ENCODE measurements at regions not wholly inside any gene's neighbourhood (a gene's known extent, or its start where the extent isn't known, plus 50 kb on each side); places are given as distances from the start of the nearest gene placed in this dataset.
A peak's percentile ranks its signal among the peaks of the same experiment; 100 is the strongest.

DNA sequence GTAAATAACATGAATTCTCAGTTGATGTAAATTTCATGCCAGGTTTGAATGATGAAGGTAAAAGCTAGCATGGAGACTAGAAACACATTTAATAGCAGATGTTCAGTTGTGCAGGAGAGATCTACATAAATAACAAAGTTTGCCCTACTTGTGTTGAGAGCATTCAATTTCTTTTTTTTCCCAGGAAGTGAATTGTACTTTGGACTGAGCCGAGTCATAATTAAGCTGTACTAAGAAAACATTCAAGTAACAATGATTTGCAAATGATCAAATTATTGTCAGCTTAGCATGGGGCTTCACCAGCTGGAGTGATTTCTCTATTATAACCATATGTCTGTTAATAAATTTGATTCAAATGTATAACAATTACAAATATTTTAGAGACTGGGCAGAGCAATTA, 893.5 kb upstream of the MAP3K7 start:
- TF ChIP-seq, protein P1, sequence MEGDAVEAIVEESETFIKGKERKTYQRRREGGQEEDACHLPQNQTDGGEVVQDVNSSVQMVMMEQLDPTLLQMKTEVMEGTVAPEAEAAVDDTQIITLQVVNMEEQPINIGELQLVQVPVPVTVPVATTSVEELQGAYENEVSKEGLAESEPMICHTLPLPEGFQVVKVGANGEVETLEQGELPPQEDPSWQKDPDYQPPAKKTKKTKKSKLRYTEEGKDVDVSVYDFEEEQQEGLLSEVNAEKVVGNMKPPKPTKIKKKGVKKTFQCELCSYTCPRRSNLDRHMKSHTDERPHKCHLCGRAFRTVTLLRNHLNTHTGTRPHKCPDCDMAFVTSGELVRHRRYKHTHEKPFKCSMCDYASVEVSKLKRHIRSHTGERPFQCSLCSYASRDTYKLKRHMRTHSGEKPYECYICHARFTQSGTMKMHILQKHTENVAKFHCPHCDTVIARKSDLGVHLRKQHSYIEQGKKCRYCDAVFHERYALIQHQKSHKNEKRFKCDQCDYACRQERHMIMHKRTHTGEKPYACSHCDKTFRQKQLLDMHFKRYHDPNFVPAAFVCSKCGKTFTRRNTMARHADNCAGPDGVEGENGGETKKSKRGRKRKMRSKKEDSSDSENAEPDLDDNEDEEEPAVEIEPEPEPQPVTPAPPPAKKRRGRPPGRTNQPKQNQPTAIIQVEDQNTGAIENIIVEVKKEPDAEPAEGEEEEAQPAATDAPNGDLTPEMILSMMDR (IDR thresholded peaks at IDR 0.05): no peak
- Histone ChIP-seq H3K9me3 (no peaks in the 10 kb centered on the region), H3K4me3 (no peak overlapping the region), H3K4me1 (peaks cover 0 to 8% (median 3%) of the 10 kb centered on the region in 4 donors), H3K27ac (no peak overlapping the region), H3K36me3 (no peaks in the 10 kb centered on the region), H3K27me3 (no peaks in the 10 kb centered on the region)
- intact Hi-C loops (cut with DNase I; ENCODE audit: low total_unique reads): no loop called here
- no peak for DNase-seq

DNA sequence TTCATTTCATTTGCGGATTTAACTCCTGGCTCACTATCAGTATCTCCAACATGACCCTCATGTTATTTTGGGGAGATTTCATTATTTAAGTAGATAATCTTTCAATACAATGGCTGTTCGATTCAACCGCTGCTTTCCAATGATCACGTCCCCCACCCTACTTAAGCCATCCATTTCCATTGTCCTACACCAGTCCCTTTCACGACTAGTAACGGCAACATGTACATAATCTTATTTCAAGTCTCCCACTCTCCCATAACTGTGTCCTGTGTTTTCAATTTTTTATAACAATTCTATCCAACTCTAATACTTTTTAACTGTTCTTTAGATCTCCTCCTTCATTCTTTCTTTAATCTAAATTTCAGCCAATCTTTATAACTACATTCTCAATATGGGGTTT, 890.8 kb upstream of the MAP3K7 start:
- Histone ChIP-seq H3K36me3 (no peaks in the 10 kb centered on the region), H3K4me1 (peaks cover 0 to 8% (median 3%) of the 10 kb centered on the region in 4 donors), H3K27ac (no peak overlapping the region), H3K27me3 (no peaks in the 10 kb centered on the region), H3K9me3 (no peaks in the 10 kb centered on the region), H3K4me3 (no peak overlapping the region)
- TF ChIP-seq, protein P1 (IDR thresholded peaks at IDR 0.05): no peak
- no peak for DNase-seq
- intact Hi-C loops (cut with DNase I; ENCODE audit: low total_unique reads): no loop called here

DNA sequence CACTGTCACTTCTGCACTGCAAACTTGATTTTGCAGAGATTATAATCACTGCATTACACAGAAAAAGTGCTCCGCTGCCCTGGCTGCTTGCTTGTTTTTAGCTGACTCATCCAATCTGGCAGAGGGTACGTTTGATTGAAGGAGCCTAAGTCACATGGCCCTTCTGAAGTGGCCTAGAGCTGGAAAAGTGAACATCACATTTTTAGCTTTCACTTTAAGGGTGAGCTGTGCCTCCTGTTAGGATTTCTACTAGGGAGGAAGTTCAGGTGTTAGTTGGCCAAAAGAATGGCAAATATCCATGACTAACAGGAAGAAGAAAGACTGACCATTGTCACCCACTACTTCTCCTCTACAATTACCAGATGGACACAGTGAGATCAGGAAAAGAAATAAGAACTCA, 889.1 kb upstream of the MAP3K7 start:
- Histone ChIP-seq H3K9me3 (no peaks in the 10 kb centered on the region), H3K4me3 (no peak overlapping the region), H3K4me1 (peaks cover 0 to 8% (median 3%) of the 10 kb centered on the region in 4 donors), H3K27ac (no peak overlapping the region), H3K27me3 (no peaks in the 10 kb centered on the region), H3K36me3 (no peaks in the 10 kb centered on the region)
- intact Hi-C loops (cut with DNase I; ENCODE audit: low total_unique reads): no loop called here
- peak in 1 of 2 donors; percentile 23 for DNase-seq
- TF ChIP-seq, protein P1 (IDR thresholded peaks at IDR 0.05): no peak

DNA sequence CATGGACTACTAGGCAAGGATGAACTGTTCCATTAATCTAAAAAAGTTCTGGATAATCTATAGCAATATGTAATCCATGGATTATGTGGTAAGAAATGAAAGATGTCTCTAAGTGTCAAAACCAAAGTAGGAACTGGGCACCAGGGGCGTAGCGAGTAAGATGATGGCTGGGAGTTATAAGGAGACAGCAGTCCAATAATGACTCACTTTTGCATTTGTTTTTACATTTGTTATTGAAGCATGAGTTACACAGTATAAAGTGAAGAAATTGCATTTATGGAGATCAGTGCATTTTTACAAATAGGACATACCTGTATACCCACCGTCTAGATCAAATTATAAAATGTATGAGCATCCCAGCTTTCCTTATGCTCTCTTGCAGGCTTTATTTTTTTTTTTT, 878.5 kb upstream of the MAP3K7 start:
- no peaks in the 10 kb centered on the region for H3K27me3 ChIP-seq
- DNase-seq: no peak
- no peaks in the 10 kb centered on the region for H3K36me3 ChIP-seq
- no peak overlapping the region for H3K27ac ChIP-seq
- intact Hi-C loops (cut with DNase I; ENCODE audit: low total_unique reads): no loop called here
- H3K4me1 ChIP-seq: no peaks in the 10 kb centered on the region
- H3K9me3 ChIP-seq: peaks cover 0 to 5% (median 0%) of the 10 kb centered on the region in 3 donors
- H3K4me3 ChIP-seq: no peak overlapping the region
- TF ChIP-seq, protein P1 (IDR thresholded peaks at IDR 0.05): no peak

DNA sequence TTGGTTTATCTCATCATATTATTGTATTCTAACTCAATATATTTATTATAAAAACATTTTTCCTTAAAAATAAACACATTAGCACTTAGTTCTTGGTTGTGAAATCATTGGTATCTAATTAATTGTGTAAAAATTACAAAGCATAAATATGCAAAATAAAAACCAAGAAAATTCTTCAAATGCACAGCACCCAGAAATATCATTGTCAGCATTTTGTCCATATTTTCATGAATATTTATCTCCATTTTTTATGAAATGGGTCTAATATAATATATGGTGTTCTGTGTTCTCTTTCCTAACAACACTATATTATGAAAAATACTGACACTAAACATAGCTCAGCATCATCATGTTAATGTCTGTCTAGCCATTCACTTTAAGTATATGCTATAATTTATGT, 877.8 kb upstream of the MAP3K7 start:
- H3K4me3 ChIP-seq: no peak overlapping the region
- TF ChIP-seq, protein P1 (IDR thresholded peaks at IDR 0.05): no peak

DNA sequence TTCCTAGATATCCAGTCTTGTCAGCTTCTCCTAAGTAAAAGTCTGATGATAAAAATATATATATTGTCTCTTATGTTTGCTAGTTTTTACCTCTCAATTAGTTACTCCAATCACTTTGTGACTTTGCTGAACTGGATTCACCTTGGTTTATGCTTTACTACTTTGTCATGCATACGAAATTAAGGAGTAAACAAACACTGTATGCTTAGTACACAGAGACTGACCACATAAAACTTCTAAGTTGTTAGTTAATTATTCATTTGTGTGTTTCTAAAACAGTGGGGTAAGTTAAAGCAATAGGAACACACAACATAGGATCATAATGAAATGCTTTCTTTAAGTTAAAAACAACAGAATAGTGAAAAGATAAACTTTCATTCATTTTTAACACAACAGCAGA, 877.3 kb upstream of the MAP3K7 start:
- TF ChIP-seq, protein P1 (IDR thresholded peaks at IDR 0.05): no peak
- intact Hi-C loops (cut with DNase I; ENCODE audit: low total_unique reads): no loop called here
- DNase-seq: no peak
- no peak overlapping the region for H3K4me3 ChIP-seq
- H3K4me1 ChIP-seq: no peaks in the 10 kb centered on the region
- no peaks in the 10 kb centered on the region for H3K27me3 ChIP-seq
- no peak overlapping the region for H3K27ac ChIP-seq
- H3K36me3 ChIP-seq: no peaks in the 10 kb centered on the region
- no peaks in the 10 kb centered on the region for H3K9me3 ChIP-seq

More for the DNA sequence above, 877.8 kb upstream of the MAP3K7 start:
- Histone ChIP-seq H3K27ac (no peak overlapping the region), H3K27me3 (no peaks in the 10 kb centered on the region), H3K9me3 (peaks cover 0 to under 1% (median 0%) of the 10 kb centered on the region in 3 donors), H3K36me3 (no peaks in the 10 kb centered on the region), H3K4me1 (no peaks in the 10 kb centered on the region)
- intact Hi-C loops (cut with DNase I; ENCODE audit: low total_unique reads): no loop called here
- no peak for DNase-seq
